Eye (tissue), 1 donor: ENCODE measurements at regions not wholly inside any gene's neighbourhood (a gene's known extent, or its start where the extent isn't known, plus 50 kb on each side); places are given as distances from the start of the nearest gene placed in this dataset.
"Not testable (repeated sequence)": the region's sequence is repeated elsewhere in the genome, so short reads cannot be mapped to it uniquely, and the experiment has no call there.

Experiments used
- DNase-seq: peaks from one replicate; pipeline ENCODE4 v3.0.0-alpha.2; 2015

DNA sequence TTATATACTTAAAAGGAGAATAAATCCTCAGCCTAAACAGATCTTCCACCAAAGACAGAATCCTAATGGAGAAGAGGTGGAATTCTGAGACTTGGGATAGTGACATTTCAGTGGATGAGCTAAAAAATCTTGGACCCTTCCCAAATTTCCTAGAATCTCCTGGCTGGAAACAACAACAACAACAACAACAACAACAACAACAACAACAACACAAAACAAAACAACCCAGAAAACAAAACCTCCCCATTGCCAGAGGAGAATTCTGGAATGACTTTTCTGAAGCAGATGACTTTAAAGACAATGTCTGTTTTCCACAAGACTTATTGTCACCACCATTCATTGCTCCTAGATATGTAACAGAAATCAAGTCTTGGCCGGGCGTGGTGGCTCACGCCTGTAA, 322.1 kb downstream of the ARL4A start:
- DNase-seq: no peak

DNA sequence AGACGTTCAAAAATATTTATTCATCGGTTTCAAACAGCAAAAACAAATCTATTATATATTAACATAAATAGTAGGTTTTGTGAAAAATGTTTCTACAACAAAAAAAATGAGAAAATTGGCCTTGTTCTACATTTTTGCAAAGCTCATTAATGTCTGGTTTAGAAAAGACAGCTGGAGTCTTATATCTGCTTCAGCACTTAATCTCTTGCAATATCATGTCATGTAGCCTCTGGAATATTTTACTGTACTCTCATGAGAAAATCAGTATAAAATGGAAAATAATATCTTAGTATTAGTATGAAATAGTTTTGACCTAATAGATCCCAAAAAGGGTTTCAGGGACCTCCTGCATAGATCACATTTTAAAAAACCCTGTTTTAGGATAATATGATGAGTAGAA, 326.6 kb downstream of the ARL4A start:
- no peak for DNase-seq

GRCh38 chr7:13016036-13016581, 328.7 kb downstream of the ARL4A start:
- no peak for DNase-seq

DNA sequence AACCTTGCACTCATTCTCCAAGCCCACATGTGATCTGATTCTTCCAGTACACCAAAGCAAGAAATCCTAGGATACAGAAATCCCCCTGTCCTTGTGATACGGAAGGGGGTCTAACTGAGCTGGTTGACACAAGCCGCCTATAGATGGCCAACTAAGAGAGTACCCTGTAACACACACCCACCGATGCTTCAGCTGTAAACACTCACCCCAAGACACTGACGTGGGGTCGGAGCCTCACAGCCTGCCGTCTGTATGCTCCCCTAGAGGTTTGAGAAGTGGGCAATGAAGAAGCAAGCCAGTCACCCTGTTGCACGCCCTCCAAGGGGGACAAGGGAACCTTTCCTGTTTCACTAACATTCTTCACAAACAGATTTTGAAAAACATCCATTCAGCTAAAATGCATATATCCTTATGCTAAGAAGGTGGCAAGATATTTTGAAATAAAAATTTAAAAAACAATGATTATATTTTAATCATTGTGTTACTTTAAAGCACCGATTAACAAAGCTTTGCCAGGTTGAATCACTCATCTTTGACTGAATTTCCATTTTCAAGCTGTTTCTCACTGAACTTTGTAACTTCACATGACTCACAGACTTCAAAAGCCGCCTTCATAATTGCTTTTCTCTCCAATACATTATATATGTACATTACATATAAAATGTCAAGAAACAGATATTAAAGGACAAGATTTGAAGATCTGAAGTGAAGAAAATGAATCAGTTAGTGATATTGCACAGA, 329.3 kb downstream of the ARL4A start:
- DNase-seq: no peak

DNA sequence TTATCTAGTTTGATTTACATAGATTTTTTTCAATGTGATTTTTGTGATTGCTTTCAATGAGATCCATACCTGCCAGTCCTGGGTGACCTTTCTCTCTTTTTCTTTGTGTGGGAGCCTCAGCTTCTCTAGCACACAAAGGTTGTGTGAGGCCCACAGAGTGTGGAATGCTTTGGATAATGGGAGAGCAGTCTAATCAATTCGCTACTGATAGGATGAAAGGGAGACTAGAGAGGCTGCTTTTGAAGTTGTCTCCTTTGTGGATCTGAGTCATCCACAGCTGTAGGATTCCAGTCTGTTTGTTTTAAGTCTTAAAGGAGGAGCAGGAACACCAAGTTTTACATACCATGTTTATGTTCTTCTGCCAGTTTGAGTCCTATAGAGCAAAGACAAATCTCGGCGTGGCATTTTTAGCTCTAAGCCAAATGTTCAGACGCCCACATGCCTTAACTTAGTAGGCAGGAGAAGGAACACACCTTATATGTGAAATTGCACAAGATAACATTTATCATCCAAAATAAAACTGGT, 330.0 kb downstream of the ARL4A start:
- DNase-seq: peak; percentile 29

DNA sequence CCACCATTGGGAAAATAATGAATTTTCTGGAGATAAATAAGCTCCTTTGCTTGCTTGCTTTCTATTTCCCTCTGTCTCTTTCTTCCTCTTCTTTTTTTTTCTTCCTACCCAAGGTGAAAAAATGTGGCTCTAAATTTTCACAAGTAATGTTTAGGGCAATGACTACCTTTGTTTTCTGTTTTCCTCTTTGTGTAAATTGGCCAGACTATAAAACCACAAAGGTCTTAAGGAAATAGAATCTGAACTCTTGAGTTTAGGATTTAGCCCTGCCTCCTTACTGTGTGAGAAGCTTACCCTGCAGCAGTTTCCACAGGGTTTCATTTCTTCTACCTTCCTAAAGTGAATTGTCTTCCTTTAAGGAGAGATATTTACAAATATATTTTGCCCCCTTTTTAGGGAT, 330.4 kb downstream of the ARL4A start:
- DNase-seq: no peak

GRCh38 chr7:13021566-13022300, 334.3 kb downstream of the ARL4A start:
- no peak for DNase-seq

DNA sequence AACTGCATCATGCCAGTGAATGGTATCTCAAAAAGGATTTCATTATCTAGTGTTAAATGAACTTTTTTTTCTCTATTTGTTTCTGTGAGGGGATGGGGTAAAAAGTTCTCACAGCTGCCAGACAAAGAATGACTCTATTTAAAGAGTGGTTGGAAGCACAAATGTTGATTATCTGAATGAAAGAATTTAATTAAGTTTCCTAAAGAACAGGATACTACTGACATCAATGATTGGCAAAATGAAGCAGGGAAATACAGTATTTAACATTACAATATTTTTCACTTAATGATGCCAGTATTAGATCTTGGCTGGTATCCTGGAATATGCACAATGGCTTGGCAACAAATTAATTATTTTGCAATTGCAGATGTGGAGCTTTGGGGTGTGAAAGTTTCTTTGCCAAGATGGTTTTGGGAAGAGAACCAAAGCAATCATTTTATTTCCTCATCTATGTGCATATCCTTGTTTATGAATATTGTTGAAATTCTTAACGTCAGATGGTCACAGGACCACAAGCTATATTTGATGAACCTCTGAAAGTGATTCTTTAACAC, 336.8 kb downstream of the ARL4A start:
- DNase-seq: peak; percentile 34

DNA sequence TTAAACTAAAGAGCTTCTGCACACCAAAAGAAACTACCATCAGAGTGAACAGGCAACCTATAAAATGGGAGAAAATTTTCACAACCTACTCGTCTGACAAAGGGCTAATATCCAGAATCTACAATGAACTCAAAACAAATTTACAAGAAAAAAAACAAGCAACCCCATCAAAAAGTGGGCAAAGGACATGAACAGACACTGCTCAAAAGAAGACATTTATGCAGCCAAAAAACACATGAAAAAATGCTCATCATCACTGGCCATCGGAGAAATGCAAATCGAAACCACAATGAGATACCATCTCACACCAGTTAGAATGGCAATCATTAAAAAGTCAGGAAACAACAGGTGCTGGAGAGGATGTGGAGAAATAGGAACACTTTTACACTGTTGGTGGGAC, 337.6 kb downstream of the ARL4A start:
- DNase-seq: not testable (repeated sequence)

DNA sequence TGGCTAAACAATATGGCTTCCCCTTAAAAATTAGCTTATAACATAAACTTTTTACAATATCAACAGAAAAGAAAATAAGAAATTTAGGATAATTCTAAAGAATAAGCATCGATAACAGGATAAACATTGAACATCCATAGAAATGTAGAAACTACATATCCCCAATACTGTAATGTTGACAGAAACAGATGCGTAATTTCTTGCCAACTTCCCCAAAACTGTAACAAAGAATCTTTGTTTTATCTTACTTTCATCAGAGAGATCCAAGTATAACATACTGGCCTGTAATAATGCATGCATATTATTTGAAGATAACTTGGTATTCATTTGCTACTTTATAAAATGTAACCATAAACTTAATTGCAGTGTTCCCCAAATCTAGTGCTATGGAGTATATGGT, 339.9 kb downstream of the ARL4A start:
- no peak for DNase-seq

GRCh38 chr7:13028036-13028824, 340.8 kb downstream of the ARL4A start:
- peak; percentile 9 for DNase-seq

GRCh38 chr7:13028825-13029099, 341.3 kb downstream of the ARL4A start:
- DNase-seq: no peak

GRCh38 chr7:13031468-13031867, 344.0 kb downstream of the ARL4A start:
- DNase-seq: no peak

GRCh38 chr7:13032084-13032483, 344.7 kb downstream of the ARL4A start:
- peak; percentile 15 for DNase-seq

DNA sequence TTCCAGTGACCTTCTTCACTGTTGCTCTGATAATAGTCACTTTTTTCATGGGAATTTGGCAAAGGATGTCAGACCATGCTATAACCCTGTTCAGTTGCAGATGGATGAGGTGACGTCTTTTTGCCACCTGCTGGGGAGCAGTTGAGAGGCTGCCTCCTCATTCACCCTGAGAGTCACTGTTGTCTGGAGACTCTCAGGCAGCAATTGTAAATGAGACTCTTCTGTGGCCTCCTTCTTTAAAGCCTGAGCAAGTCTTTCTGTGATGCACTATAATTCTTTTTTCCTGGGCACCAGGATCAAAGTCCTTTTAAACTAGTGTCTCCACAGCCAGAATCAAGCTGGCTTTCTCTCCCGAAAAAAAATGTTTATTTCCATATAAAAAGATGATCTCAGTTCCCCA, 345.1 kb downstream of the ARL4A start:
- peak; percentile 24 for DNase-seq

DNA sequence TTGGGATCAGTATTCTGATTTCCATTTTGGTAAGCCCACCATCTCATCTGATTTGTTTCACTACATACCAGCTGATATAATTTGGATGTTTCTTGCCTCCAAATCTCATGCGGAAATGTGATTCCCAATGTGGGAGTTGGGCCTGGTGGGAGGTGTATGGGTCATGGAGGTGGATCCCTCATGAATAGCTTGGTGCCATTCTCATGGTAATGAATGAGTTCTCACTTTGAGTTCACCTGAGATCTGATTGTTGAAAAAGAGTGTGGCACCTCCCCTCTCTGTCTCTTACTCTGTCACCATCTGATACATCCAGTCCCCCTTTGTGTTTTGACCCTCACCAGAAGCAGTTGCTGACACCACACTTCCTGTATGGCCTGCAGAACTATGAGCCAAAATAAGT, 347.3 kb downstream of the ARL4A start:
- DNase-seq: no peak

GRCh38 chr7:13035233-13035632, 347.8 kb downstream of the ARL4A start:
- no peak for DNase-seq

GRCh38 chr7:13036256-13036780, 348.9 kb downstream of the ARL4A start:
- no peak for DNase-seq

GRCh38 chr7:13037216-13037615, 349.8 kb downstream of the ARL4A start:
- DNase-seq: no peak

- DNase-seq: no peak
These were observed 354.0 kb downstream of the ARL4A start for GRCh38 chr7:13041368-13041988.

GRCh38 chr7:13042605-13043236, 355.3 kb downstream of the ARL4A start:
- no peak for DNase-seq

- no peak for DNase-seq
These were observed 356.9 kb downstream of the ARL4A start for GRCh38 chr7:13044309-13044708.
